ENCODE measurements at regions not wholly inside any gene's neighbourhood (a gene's known extent, or its start where the extent isn't known, plus 50 kb on each side); places are given as distances from the start of the nearest gene placed in this dataset.

- H3K9me3 ChIP-seq, result no peaks in the 10 kb centered on the region
- DNase-seq, result no peak
- no peak overlapping the region for H3K27ac ChIP-seq
- 68 to 76% methylated on average over 3 of the region's 3 CpGs for WGBS, 2 donors (ENCODE audit: low coverage in 1 of 2)
- intact Hi-C loops (cut with DNase I; ENCODE audit: low total_unique reads), result no loop called here
- H3K27me3 ChIP-seq, result no peaks in the 10 kb centered on the region
- H3K4me1 ChIP-seq, result peaks cover 0 to 3% (median 0%) of the 10 kb centered on the region in 4 donors
- no peaks in the 10 kb centered on the region for H3K36me3 ChIP-seq
- TF ChIP-seq EP300 (IDR thresholded peaks at IDR 0.05; ENCODE audit: low read depth) (no peak), POLR2A (IDR thresholded peaks at IDR 0.05) (no peak), POLR2AphosphoS5 (IDR thresholded peaks at IDR 0.05) (no peak), CTCF (IDR thresholded peaks at IDR 0.05) (no peak)
- in situ Hi-C loops (cut with MboI; ENCODE audit: low pct_ligation_motif_present in 1 of 4, low pct_unique_long_range_greater_than_20kb in 1 of 4, low sequenced_read_pairs in 3 of 4), result no loop called here
- H3K4me3 ChIP-seq, result no peak overlapping the region
These were observed 142.2 kb downstream of the S1PR1 start for GRCh38 chr1:101379037-101379436.

DNA sequence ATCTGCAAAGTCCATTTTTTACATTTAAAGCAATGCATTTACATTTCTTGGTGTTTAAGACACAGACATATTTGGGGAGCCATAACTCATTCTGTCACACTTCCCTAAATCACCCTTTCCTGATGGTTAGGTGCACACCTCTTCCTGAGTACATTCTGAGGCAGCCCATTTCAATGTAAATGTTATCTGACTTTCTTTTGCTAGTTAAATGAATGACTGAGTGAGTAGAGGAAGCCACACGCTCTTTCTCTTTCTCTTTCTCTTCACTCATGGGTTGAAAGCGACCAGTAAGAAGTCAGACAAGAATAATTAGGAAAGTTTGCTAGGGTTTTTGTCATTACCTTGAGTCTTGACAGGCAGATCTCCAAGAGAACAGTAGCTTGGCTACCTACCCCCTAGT is 143.1 kb downstream of the S1PR1 start:
- intact Hi-C loops (cut with DNase I; ENCODE audit: low total_unique reads) (no loop called here), in situ Hi-C loops (cut with MboI; ENCODE audit: low pct_ligation_motif_present in 1 of 4, low pct_unique_long_range_greater_than_20kb in 1 of 4, low sequenced_read_pairs in 3 of 4) (no loop called here)
- no peak overlapping the region for H3K27ac ChIP-seq
- no peaks in the 10 kb centered on the region for H3K36me3 ChIP-seq
- H3K4me3 ChIP-seq, result no peak overlapping the region
- H3K9me3 ChIP-seq, result no peaks in the 10 kb centered on the region
- no peaks in the 10 kb centered on the region for H3K27me3 ChIP-seq
- H3K4me1 ChIP-seq, result peaks cover 0 to 3% (median 0%) of the 10 kb centered on the region in 4 donors
- DNase-seq, result no peak
- TF ChIP-seq EP300 (IDR thresholded peaks at IDR 0.05; ENCODE audit: low read depth) (no peak), POLR2AphosphoS5 (IDR thresholded peaks at IDR 0.05) (no peak), CTCF (IDR thresholded peaks at IDR 0.05) (no peak), POLR2A (IDR thresholded peaks at IDR 0.05) (no peak)
- WGBS, 2 donors (ENCODE audit: low coverage in 1 of 2), result 65 to 80% methylated on average over 1 to 2 of the region's 2 CpGs

DNA sequence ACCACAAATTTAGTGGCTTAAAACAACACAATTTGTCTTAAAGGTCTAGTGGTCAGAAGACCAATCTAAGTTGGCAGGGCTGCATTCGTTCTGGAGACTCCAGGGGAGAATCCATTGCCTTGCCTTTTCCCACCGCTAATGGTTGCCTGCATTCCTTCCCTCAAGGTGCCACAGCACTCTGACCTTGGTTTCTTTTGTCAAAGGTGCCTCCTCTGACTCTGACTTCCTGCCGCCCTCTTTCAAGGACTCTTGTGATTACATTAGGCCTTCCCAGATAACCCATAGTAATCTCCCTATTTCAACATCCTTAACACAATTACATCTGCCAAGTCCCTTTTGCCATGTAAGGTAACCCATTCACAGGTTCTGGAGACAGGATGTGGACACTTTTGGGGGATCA is 145.3 kb downstream of the S1PR1 start:
- intact Hi-C loops (cut with DNase I; ENCODE audit: low total_unique reads), result no loop called here
- no peaks in the 10 kb centered on the region for H3K36me3 ChIP-seq
- no peak overlapping the region for H3K27ac ChIP-seq
- H3K9me3 ChIP-seq, result no peaks in the 10 kb centered on the region
- H3K4me3 ChIP-seq, result no peak overlapping the region
- H3K27me3 ChIP-seq, result no peaks in the 10 kb centered on the region
- in situ Hi-C loops (cut with MboI; ENCODE audit: low pct_ligation_motif_present in 1 of 4, low pct_unique_long_range_greater_than_20kb in 1 of 4, low sequenced_read_pairs in 3 of 4), result no loop called here
- no peak for TF ChIP-seq POLR2A (IDR thresholded peaks at IDR 0.05)
- TF ChIP-seq CTCF (IDR thresholded peaks at IDR 0.05), result no peak
- TF ChIP-seq POLR2AphosphoS5 (IDR thresholded peaks at IDR 0.05), result no peak
- no peak for TF ChIP-seq EP300 (IDR thresholded peaks at IDR 0.05; ENCODE audit: low read depth)
- no peaks in the 10 kb centered on the region for H3K4me1 ChIP-seq
- 52 to 75% methylated on average over 3 of the region's 3 CpGs for WGBS, 2 donors (ENCODE audit: low coverage in 1 of 2)
- no peak for DNase-seq

GRCh38 chr1:101388904-101389546 is 152.2 kb downstream of the S1PR1 start:
- H3K36me3 ChIP-seq, result no peaks in the 10 kb centered on the region
- H3K27me3 ChIP-seq, result no peaks in the 10 kb centered on the region
- H3K9me3 ChIP-seq, result no peaks in the 10 kb centered on the region
- no peak for DNase-seq
- no peaks in the 10 kb centered on the region for H3K4me1 ChIP-seq
- H3K27ac ChIP-seq, result no peak overlapping the region
- TF ChIP-seq CTCF (IDR thresholded peaks at IDR 0.05), result no peak
- H3K4me3 ChIP-seq, result no peak overlapping the region
- intact Hi-C loops (cut with DNase I; ENCODE audit: low total_unique reads), result no loop called here
- in situ Hi-C loops (cut with MboI; ENCODE audit: low pct_ligation_motif_present in 1 of 4, low pct_unique_long_range_greater_than_20kb in 1 of 4, low sequenced_read_pairs in 3 of 4), result no loop called here
